ENCODE measurements at regions not wholly inside any gene's neighbourhood (a gene's known extent, or its start where the extent isn't known, plus 50 kb on each side); places are given as distances from the start of the nearest gene placed in this dataset.

GRCh38 chr7:17699696-17700095 is 240.6 kb downstream of the SNX13 start:
- TF ChIP-seq ZBTB20 (CRISPR knock-in tag; IDR thresholded peaks at IDR 0.05; ENCODE audit: borderline replicate concordance, low read depth) (no peak), MAFF (IDR thresholded peaks at IDR 0.05; ENCODE audit: low read depth, low read length) (no peak), CTCF (CRISPR knock-in tag; IDR thresholded peaks at IDR 0.05) (no peak), NCOA1 (CRISPR knock-in tag; IDR thresholded peaks at IDR 0.05) (no peak), MYC (CRISPR knock-in tag; IDR thresholded peaks at IDR 0.05; ENCODE audit: borderline replicate concordance) (no peak), GMEB1 (CRISPR knock-in tag; IDR thresholded peaks at IDR 0.05; ENCODE audit: borderline replicate concordance) (no peak), CHD4 (IDR thresholded peaks at IDR 0.05; ENCODE audit: borderline replicate concordance, low read length) (no peak), NFIC (IDR thresholded peaks at IDR 0.05; ENCODE audit: low read length) (no peak), HOXD1 (CRISPR knock-in tag; IDR thresholded peaks at IDR 0.05) (no peak), ZSCAN25 (CRISPR knock-in tag; IDR thresholded peaks at IDR 0.05) (no peak)
- TF ChIP-seq, protein P1, sequence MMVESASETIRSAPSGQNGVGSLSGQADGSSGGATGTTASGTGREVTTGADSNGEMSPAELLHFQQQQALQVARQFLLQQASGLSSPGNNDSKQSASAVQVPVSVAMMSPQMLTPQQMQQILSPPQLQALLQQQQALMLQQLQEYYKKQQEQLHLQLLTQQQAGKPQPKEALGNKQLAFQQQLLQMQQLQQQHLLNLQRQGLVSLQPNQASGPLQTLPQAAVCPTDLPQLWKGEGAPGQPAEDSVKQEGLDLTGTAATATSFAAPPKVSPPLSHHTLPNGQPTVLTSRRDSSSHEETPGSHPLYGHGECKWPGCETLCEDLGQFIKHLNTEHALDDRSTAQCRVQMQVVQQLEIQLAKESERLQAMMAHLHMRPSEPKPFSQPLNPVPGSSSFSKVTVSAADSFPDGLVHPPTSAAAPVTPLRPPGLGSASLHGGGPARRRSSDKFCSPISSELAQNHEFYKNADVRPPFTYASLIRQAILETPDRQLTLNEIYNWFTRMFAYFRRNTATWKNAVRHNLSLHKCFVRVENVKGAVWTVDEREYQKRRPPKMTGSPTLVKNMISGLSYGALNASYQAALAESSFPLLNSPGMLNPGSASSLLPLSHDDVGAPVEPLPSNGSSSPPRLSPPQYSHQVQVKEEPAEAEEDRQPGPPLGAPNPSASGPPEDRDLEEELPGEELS (CRISPR knock-in tag; IDR thresholded peaks at IDR 0.05), result no peak
- TF ChIP-seq, protein P2, sequence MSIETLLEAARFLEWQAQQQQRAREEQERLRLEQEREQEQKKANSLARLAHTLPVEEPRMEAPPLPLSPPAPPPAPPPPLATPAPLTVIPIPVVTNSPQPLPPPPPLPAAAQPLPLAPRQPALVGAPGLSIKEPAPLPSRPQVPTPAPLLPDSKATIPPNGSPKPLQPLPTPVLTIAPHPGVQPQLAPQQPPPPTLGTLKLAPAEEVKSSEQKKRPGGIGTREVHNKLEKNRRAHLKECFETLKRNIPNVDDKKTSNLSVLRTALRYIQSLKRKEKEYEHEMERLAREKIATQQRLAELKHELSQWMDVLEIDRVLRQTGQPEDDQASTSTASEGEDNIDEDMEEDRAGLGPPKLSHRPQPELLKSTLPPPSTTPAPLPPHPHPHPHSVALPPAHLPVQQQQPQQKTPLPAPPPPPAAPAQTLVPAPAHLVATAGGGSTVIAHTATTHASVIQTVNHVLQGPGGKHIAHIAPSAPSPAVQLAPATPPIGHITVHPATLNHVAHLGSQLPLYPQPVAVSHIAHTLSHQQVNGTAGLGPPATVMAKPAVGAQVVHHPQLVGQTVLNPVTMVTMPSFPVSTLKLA (IDR thresholded peaks at IDR 0.05), result no peak
- TF ChIP-seq, protein P3, sequence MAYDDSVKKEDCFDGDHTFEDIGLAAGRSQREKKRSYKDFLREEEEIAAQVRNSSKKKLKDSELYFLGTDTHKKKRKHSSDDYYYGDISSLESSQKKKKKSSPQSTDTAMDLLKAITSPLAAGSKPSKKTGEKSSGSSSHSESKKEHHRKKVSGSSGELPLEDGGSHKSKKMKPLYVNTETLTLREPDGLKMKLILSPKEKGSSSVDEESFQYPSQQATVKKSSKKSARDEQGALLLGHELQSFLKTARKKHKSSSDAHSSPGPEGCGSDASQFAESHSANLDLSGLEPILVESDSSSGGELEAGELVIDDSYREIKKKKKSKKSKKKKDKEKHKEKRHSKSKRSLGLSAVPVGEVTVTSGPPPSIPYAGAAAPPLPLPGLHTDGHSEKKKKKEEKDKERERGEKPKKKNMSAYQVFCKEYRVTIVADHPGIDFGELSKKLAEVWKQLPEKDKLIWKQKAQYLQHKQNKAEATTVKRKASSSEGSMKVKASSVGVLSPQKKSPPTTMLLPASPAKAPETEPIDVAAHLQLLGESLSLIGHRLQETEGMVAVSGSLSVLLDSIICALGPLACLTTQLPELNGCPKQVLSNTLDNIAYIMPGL (CRISPR knock-in tag; IDR thresholded peaks at IDR 0.05; ENCODE audit: borderline replicate concordance in 1 of 2, low read depth in 1 of 2), result no peak

All from HepG2 (cell line).